ENCODE measurements at regions not wholly inside any gene's neighbourhood (a gene's known extent, or its start where the extent isn't known, plus 50 kb on each side); places are given as distances from the start of the nearest gene placed in this dataset.

DNA sequence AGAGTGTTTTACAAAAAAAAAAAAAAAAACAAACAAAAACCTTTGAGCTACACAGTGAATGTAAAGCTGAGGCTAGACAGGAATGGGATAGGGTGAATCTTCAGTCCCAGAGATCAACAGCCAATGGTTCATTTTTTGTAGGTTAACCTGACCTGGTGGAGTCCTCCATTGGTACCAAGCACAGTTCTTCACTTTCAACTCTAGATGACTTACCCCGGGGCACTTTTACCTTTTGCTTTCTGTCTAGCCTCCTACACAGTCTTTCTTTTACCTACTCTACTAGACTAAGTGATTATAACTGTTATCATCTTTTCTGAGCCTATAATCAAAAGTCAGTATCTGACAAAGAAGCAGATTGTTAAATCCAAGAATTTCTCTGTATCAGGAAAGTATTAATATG, 50.9 kb downstream of the ANXA2R start:
- H3K36me3 ChIP-seq (ENCODE audit: insufficient read depth, low read length, poor library complexity, severe bottlenecking) = no peaks in the 10 kb centered on the region
- no TSS peak for BruUV-seq (replicated peaks)
- H3K27ac ChIP-seq (ENCODE audit: low read depth, low read length, poor library complexity, severe bottlenecking) = no peak overlapping the region
- ChIA-PET CTCF (interaction anchor here (0.7 kb wide), 1 partner anchor 65 kb away, joined by 5 read pairs; no protein-coding TSS in a partner anchor), POLR2A (ENCODE audit: low non-redundant PET) (no interaction called here)
- intact Hi-C loops (cut with micrococcal nuclease; ENCODE audit: unreplicated experiment) = no loop called here
- no peak for DNase-seq (ENCODE audit: low spot score)
- H3K4me3 ChIP-seq (ENCODE audit: low read depth, low read length, poor library complexity, severe bottlenecking) = no peak overlapping the region
- no peaks in the 10 kb centered on the region for H3K27me3 ChIP-seq (replicated peaks; ENCODE audit: insufficient read depth, low read depth, low read length, poor library complexity)
- no peaks in the 10 kb centered on the region for H3K4me1 ChIP-seq (ENCODE audit: insufficient read depth, low read length, poor library complexity, severe bottlenecking)
- peaks cover 8% of the 10 kb centered on the region for H3K9me3 ChIP-seq (ENCODE audit: low read depth, low read length, poor library complexity, severe bottlenecking)
- TF ChIP-seq, protein P1, sequence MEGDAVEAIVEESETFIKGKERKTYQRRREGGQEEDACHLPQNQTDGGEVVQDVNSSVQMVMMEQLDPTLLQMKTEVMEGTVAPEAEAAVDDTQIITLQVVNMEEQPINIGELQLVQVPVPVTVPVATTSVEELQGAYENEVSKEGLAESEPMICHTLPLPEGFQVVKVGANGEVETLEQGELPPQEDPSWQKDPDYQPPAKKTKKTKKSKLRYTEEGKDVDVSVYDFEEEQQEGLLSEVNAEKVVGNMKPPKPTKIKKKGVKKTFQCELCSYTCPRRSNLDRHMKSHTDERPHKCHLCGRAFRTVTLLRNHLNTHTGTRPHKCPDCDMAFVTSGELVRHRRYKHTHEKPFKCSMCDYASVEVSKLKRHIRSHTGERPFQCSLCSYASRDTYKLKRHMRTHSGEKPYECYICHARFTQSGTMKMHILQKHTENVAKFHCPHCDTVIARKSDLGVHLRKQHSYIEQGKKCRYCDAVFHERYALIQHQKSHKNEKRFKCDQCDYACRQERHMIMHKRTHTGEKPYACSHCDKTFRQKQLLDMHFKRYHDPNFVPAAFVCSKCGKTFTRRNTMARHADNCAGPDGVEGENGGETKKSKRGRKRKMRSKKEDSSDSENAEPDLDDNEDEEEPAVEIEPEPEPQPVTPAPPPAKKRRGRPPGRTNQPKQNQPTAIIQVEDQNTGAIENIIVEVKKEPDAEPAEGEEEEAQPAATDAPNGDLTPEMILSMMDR (conservative IDR thresholded peaks at IDR 0.05; ENCODE audit: low read depth, low read length) = no peak
- no peak for TF ChIP-seq EZH2 (IDR thresholded peaks at IDR 0.05; ENCODE audit: borderline replicate concordance, low read depth, low read length, poor library complexity, severe bottlenecking)

DNA sequence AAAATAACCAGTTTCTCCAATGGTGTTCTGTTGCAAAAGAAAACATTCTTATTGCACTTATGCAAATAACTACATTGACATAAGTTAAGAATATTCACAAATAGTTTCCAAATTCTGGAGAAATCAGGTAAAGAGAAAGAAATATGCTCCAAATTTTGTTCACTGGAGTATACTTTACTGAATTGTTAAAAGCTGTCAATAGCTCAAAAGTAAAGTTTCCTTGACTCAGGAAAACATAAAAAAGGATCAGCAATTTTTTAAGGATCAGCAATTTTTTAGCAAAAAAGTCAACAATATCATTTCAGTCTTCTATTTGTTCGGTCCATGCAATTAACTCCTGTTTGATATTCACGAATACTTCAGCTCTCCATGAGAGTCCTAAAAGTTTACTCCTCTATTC, 51.6 kb downstream of the ANXA2R start:
- Histone ChIP-seq H3K4me3 (ENCODE audit: low read depth, low read length, poor library complexity, severe bottlenecking) (no peak overlapping the region), H3K36me3 (ENCODE audit: insufficient read depth, low read length, poor library complexity, severe bottlenecking) (no peaks in the 10 kb centered on the region), H3K9me3 (ENCODE audit: low read depth, low read length, poor library complexity, severe bottlenecking) (peaks cover 8% of the 10 kb centered on the region), H3K4me1 (ENCODE audit: insufficient read depth, low read length, poor library complexity, severe bottlenecking) (no peaks in the 10 kb centered on the region), H3K27me3 (replicated peaks; ENCODE audit: insufficient read depth, low read depth, low read length, poor library complexity) (no peaks in the 10 kb centered on the region), H3K27ac (ENCODE audit: low read depth, low read length, poor library complexity, severe bottlenecking) (no peak overlapping the region)
- TF ChIP-seq, protein P1 (conservative IDR thresholded peaks at IDR 0.05; ENCODE audit: low read depth, low read length) = no peak
- TF ChIP-seq EZH2 (IDR thresholded peaks at IDR 0.05; ENCODE audit: borderline replicate concordance, low read depth, low read length, poor library complexity, severe bottlenecking) = no peak
- CTCF ChIA-PET = no interaction called here
- intact Hi-C loops (cut with micrococcal nuclease; ENCODE audit: unreplicated experiment) = no loop called here
- no TSS peak for BruUV-seq (replicated peaks)
- POLR2A ChIA-PET (ENCODE audit: low non-redundant PET) = no interaction called here
- no peak for DNase-seq (ENCODE audit: low spot score)

DNA sequence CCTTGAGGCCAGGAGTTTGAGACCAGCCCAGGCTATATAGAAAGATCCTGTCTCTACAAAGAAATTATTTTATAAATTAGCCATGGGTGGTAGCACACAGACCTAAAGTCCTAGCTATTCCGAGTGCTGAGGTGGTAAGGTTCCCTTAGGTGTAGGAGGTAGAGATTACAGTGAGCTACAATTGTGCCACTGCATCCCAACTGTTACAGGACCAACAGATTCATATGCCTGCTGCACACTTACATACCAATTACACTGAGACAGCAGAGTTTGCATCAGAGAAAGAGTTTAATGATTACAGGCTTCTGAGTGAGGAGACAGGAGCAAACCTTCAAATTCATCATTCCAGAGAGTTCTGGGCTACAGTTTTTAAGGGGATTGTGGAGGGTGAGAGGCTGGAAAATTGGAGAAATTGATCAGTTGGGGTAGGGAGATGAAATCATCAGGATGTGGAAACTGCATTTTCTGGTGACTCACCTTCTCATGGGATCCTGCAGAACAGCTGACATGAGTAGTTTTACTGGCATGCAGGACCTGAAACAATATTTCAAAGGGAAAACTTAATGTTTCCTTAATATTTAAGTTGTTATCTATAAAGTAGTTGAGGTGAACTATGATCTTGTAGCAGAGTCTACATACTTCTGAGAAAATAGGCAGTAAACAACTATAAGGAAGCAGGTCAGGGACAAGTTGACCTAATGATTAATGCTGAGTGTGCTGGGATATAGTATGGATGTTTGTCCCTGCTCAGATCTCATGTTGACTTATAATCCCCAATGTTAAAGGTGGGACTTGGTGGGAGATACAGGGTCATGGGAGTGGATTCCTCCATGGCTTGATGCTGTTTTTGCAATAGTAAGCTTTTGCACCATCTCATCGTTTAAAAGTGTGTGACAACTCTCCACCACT, 54.7 kb downstream of the ANXA2R start:
- Histone ChIP-seq H3K27ac (ENCODE audit: low read depth, low read length, poor library complexity, severe bottlenecking) (no peak overlapping the region), H3K36me3 (ENCODE audit: insufficient read depth, low read length, poor library complexity, severe bottlenecking) (no peaks in the 10 kb centered on the region), H3K4me1 (ENCODE audit: insufficient read depth, low read length, poor library complexity, severe bottlenecking) (peaks cover 5% of the 10 kb centered on the region), H3K27me3 (replicated peaks; ENCODE audit: insufficient read depth, low read depth, low read length, poor library complexity) (no peaks in the 10 kb centered on the region), H3K4me3 (ENCODE audit: low read depth, low read length, poor library complexity, severe bottlenecking) (no peak overlapping the region), H3K9me3 (ENCODE audit: low read depth, low read length, poor library complexity, severe bottlenecking) (peaks cover 8% of the 10 kb centered on the region)
- ChIA-PET CTCF (no interaction called here), POLR2A (ENCODE audit: low non-redundant PET) (no interaction called here)
- intact Hi-C loops (cut with micrococcal nuclease; ENCODE audit: unreplicated experiment) = no loop called here
- TF ChIP-seq, protein P1 (conservative IDR thresholded peaks at IDR 0.05; ENCODE audit: low read depth, low read length) = no peak
- no peak for TF ChIP-seq EZH2 (IDR thresholded peaks at IDR 0.05; ENCODE audit: borderline replicate concordance, low read depth, low read length, poor library complexity, severe bottlenecking)
- DNase-seq (ENCODE audit: low spot score) = no peak
- BruUV-seq (replicated peaks) = no TSS peak
